Renal cortex interstitium (tissue), 11 donors: ENCODE measurements at regions not wholly inside any gene's neighbourhood (a gene's known extent, or its start where the extent isn't known, plus 50 kb on each side); places are given as distances from the start of the nearest gene placed in this dataset.

Experiments
- DNase-seq, 11 donors: peaks; one replicate each; pipeline ENCODE4 v3.0.0-alpha.2; 2013; ENCODE audit warnings: low read depth in 9 of 11, low spot score in 4 of 11; ENCODE audit errors: extremely low read depth in 1 of 11

DNA sequence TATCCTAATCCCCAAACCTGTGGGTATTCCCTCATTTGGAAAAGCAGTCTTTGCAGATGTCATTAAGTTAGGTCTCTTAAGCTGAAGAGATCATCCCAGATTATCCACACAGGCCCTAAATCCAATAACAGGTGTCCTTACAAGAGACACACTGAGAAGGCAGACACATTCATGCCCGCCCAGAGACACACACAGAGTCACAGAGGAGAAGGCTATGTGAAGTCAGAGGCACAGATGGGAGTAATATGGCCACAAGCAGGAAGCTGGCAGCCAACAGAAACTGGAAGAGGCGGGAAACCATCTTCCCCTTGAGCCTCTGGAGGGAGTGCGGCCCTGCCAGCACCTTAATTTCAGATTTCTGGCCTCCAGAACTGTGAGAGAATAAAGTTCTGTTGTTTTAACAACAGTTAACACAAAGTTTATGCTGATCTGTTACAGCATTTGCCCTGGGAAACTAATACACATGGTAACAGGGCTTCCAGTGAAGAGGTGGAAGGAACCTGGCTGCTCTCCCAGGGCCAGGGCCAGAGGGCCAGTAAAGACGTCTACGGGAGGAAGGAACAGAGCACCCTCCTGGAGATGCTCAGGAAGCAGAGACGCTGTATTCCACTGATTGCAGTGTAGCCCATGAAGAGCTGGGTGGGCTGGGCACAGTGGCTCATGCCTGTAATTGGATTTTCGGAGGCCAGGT is 217.5 kb downstream of the GLI2 start:
- no peak for DNase-seq

DNA sequence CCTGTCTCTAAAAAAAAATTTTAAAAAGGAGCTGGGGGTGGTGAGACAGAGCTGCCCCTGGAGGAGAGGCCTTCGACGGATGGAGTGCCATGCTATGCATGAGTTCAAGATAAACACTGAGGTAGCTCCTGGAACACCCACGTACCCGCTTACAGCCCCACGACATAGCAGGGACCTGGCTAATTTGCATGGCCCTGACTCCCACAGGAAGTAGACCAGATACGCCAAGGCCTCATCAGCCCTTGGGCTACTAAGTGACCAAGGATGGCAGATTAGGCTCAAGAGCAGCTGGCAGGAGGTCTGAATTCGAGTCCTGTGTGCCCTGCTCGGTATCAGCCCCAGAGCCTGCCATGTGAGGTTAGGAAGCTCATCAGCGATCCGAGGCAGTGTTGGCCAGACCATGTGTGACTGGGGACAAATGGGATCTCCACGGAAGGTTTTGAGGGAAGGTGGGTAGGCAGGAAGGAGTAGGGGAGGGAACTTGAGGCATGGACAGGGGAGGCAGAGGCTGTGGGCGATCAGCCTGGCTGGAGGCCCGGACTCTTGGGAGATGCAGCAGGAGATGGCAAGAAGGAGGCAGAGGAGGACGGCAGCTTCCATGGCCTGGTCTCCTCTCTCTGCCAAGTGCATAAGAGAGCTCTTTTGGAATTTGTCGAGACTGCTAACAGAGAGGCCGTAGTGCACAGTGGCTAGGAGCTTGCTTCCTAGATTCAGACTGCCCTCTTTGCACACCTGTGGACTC is 218.3 kb downstream of the GLI2 start:
- DNase-seq, result no peak

DNA sequence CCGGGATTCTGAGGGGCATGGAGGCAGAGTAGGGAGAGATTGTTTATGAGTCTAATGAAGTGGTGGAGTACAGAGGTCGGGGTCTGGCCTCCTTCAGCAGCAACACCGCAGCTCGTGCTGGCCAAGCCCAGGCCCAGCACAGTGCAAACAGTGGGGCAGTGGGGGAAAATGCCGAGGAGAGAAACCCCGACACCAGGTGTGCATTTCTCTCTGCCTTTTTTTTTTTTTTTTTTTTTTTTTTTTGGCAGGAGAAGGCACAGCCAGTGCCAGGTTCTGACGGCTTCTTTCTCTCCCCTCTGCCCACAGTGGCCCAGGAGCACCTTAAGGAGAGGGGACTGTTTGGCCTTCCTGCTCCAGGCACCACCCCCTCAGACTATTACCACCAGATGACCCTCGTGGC is 219.3 kb downstream of the GLI2 start:
- DNase-seq, result no peak

DNA sequence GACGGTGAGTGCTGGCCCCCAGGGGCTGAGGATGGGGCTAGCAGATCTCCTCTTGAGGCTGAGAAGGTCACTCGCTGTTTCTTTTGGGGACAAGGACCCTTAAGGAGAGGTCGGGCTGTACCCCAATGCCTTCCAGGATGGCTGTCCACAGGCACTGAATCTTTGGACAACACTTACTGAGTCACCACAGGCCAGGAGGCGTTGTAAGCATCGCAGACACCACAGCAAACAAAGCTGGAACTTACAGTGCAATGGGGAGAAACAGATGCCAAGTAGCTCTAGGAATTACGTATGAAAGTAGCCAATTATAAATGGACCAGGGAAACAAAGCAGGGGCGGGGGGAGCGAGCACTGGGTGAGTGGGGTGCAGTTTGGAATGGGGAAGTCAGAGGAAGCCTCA is 219.8 kb downstream of the GLI2 start:
- DNase-seq, result no peak

DNA sequence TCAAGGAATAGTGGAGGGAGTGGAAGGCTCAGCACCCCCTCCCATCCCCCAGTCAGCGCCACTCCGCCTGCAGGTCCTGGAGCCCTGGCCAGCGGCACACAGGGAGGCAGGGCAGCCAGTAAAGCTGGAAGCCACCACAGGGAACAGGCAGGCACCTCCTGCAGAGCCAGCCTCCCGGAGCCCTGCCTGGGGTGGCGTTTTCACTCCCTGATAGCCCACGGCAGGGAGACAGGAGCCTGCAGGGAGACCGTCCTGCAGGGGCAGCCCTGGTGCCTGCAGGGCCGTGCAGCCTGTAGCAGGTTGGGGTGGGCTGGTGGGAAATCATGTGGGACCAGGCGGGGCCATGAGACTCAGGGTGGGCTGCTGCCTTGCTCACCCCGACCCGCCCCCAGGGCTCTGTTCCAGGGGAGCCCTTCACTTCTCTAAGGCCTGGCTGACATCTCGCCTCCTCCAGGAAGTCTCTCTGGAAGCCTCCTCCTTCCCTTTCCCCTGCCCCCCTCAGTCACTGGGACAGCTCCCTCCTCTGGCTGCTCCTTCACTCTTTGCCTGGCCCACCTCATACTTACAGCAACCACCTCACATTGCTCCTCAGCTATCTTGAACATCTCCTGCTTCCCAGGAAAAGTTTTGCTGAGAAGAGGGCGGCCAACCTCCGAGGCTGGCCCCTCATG is 221.0 kb downstream of the GLI2 start:
- DNase-seq, result no peak

DNA sequence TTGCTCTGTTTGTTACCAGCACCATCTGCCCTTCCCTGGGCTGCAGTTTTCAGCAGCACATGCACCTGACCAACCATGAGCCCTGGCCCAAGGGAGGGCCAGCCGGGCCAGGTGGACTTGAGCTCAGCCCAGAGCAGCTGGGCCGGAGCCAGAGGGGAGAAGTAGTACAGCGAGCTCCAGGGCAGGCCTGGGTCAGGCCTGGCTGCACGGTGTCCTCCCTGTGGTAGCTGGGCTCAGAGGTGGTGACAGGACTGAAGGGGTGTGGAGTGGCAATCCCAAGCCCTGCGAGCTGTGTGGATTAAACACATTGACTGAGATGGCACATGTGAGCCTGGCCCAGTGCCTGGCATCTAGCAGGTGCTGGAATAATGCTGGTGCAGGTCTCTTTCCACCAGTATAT is 222.2 kb downstream of the GLI2 start:
- DNase-seq, result no peak

DNA sequence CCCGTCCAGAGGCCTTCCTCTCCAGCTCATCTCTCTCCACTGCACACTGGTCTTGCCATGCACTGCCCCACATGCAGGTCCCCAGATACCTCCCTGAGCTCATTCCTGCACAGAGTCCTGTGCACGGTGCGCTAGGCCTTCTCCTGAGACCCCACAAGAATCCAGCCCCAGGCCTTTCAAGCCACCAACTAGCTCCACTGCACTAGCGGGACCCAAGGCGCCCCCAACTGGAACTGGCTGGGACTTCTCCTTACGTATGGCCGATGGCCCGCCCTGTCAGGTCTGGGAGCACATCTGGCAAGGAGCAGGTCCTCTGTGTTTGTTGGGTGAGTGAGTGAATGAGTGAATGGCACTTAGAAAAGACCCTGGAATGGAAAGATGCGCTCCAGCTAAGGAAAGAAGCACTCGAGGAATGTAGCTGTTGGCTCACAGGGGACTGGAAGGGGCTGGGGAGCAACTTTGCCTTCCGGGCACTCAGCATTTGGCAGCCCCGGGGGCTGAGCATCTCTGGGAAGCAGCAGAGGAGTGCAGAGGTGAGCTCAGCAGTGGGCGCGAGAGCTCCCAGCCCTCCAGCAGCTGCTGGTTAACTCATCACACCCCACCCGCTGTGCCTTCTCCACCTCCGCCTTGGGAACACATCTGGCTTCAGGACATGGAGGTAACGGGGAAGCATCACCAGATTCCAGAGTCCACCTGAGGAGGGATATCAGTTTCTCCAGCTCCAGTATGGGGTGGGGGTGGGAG is 223.1 kb downstream of the GLI2 start:
- no peak for DNase-seq

DNA sequence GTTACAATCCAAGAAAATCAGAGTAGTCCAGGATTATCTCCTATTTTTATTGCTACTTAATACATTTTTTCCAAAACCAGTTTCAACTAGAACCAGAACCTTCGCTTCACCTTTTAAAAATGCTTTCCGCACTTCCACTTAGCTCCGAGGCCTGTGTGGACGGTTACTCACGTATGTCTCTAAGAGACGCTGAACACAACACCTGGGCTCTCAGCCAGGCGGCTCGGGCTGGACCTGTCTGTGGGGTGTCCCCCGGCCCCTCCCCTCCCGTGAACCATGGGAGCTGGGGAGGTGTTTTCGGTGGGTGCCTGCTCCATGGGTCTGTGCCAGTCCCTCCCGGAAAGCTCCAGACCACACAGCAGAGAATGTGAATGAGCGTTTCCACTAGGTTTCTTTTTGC is 223.8 kb downstream of the GLI2 start:
- no peak for DNase-seq

DNA sequence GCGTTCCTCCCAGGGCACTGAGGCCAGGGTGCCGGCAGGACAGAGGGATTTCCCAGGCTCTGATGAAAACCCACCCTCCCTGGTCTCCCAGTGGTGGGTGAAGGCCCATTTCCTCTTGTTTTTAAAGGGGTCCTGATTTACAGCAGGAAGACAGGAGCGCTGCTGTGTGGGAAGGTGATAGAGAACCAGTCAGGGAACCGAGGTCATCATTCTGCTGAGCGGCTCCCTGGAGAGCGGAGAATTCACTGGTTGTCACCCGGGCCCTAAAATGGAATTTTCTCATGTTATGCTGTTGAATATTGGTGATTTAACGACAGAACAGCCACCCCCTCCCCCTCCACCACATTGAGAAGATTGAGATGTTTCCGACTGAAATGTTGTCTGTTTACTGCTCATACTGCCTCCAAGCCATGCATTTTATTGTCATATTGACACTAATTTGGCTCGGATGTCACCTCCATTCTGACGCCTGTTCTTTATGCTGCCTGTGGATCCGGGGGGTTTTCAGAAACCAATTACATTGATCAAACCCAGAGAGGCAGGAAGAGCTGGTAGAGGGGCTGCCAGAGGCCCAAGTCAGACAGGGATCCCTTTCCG is 225.2 kb downstream of the GLI2 start:
- DNase-seq, result no peak

DNA sequence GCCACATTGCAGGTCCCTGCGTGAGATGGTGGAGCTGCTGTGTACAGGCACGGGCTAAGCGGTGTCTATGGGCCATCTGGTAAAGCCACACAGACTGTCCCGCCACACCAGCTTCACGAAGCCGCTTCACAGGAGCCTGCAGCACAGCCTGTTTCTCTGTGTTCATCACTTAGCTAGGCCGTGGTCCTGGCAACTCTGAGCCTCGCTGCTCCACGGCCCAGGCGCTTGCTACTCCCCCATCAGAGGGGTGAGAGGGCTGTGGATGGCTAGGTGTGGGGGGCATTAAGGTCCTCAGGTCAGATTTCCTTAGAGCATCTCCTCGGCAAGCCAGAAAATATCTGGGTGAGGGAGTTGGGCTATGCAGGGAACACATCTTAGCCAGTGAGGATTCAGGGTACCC is 225.7 kb downstream of the GLI2 start:
- no peak for DNase-seq

DNA sequence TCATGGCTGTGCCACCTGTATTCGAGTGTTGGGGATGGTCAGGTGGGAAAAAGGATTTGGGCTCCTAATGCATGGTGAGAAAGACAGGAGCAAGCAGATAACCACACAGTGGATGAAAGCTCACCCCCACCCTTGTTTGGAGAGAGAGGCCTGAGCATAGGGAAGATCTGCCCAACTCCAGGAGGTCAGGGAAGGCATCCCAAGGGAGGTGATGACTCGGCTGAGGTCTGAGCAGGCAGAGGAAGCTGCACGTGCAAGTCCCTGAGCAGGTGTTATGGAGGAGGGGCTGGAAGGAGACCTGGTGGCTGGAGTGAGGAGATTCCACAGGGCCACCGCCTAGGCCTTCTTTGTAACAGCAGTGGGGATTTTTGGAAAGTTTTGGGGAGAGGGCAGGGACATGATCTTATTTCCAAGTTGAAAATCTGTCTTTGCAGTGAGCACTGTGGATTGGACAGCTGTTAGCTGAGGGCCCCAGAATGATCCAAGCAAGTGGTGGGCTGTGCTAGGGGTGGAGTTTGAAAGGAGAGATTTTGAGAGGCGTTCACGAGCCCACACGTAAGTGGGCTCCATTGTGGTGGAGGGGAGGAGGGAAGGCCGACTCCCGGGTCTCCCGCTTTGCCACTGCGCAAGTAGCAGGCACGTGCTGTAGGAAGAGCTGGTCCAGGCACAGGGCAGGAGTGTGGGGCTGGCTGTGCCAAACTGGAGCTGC is 228.5 kb downstream of the GLI2 start:
- no peak for DNase-seq

DNA sequence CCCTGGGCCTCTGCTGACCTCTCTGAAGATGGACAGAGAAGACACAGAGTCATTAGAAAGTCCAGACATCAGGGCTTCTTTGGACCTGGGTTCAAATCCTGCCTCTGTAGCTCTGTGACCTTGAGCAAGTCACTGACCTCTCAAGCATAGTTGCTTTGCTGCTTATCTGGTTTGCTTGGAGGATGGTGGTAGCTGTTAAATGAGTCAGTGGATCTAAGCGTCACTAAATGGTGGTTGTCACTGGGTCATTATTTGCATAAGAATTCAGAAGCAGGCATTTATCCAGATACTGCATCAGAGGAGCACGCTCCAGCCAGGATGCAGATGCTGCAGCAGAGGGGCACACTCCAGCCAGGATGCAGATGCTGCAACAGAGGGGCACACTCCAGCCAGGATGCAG is 229.2 kb downstream of the GLI2 start:
- DNase-seq, result no peak

DNA sequence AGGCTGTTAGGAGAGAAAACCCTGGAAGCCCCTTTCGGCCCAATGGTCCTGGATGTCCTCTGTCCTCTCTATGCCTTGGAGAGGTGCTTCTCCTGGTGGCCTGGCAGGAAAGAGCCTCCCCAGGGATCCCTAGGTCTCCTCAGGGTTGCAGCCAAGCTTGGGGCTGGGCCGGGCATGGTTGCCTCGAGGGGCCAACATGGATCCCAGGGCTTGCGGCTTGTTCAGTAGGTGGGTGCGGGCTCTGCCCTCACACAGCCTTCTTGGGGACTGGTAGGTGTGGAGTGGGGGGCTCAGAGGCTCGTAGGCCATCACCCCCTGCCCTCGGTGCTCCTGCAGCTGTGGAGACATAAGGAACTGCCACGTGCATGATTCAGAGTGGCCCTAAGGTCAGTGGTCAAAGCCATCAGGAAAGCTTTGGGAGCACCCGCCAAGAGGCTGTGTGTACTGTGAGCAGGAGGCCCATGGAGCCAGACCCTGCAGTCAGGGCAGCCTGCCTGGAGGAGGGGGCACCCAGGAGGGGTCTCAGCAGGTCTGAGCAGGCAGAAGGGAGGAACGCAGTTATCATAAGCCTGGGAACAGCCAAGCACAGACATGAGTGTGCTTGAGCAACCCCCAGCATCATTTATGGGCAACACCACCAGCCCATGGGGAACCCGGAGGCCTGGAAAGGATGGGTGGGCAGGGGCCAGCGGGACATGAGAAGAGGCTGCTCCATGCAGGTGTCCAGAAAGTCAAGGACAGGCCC is 231.0 kb downstream of the GLI2 start:
- DNase-seq, result no peak

DNA sequence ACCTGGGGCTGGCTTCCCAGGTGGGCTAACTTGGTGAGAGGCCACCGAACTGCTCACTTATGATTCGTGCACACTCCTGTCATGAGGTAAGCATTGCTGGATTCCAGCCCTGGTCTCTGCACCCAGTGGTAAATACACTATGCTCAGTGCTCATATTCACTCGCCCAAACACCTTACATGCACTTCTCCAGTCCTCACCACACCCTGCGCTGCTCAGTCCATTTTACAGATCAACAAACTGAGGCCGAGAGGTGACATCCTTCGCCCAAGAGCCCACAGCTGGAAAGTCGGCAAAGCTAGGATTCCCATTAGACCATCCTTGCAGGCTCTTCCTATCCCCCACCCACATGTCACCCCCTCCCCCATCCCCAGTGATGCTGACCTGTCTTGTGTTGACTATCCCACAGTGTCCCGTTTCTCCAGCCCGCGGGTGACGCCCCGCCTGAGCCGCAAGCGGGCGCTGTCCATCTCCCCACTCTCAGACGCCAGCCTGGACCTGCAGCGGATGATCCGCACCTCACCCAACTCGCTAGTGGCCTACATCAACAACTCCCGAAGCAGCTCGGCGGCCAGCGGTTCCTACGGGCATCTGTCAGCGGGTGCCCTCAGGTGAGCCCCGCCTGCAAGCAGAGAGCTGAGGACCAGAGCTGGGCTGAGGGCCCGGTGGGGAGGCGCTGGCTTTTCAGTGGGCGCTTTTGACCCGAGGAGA is 232.8 kb downstream of the GLI2 start:
- no peak for DNase-seq

DNA sequence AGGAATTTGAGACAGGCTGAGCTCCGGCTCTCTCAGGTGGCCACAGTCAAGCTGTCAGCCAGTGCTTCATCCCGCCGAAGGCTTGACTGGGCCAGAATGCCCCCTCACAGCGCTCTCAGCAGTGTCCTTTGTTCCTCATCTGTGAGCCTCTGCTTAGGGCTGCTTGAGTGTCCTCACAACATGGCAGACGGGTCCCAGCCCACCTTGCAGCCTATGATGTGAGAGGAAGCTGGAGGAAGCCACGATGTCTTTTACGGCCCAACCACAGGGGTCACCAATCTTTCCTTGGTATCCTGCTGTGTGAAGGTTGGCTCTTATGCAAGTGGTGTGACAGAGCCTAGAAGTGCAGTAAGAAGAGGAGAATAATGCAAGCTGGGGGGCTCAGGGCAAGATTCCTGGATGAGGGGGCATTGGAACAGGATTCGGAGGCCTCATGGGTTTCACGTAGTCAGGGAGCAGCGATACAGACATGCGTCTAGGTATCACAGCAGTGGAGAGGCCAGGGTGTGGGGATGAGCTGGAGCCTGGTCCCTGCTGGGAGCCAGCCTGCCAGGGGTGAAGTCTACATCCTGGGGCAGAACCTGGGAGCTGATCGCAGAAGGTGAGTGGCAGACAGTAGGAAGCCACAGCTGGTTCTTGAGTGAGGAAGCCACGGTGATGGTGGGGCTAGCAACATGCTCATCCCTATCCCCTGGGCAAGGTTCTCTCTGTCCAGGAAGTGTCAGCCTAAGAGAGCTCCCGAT is 234.1 kb downstream of the GLI2 start:
- DNase-seq, result no peak

DNA sequence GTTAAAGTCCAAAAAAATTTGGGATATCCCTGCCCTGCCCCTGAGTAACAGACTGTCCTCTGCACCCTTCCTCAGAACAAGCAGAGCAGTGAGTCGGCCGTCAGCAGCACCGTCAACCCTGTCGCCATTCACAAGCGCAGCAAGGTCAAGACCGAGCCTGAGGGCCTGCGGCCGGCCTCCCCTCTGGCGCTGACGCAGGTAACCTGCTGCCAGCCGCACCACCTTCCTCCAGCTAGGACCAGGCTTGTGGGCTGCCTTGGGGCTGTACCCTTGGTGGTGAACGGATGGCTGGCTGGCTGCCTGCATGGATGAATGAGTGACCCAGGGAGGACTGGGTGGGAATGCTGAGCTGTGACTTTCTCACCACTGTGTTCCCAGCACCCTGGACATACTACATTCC is 236.2 kb downstream of the GLI2 start:
- DNase-seq, result no peak

DNA sequence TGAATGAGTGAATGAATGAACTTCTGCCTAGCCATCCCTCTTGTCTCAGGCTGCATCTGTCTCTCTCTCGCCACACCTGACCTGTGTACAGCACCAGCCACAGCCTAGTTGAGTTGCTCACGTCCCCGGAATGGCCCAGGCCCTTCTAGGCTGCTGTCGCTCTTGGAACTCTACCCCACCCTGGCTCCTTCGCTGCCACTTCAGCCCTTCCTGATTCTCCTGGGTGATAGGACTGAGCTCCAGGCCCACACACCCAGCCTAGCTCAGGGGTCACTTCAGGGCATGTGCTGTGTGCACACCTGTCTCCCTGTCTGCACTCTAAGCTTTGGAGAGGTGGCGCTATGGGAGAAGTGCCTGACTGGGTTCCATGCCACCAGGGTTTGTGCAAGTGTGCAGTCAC is 236.6 kb downstream of the GLI2 start:
- DNase-seq, result no peak
